Loucy (cell line): ENCODE measurements at regions not wholly inside any gene's neighbourhood (a gene's known extent, or its start where the extent isn't known, plus 50 kb on each side); places are given as distances from the start of the nearest gene placed in this dataset.

Source experiments
- H2AFZ ChIP-seq: fragments of 200-600 bp; sonication (generic); 2 replicates; pipeline ENCODE4 v1.6.0; 2016; ENCODE audit warnings: antibody characterized with exemption, mild to moderate bottlenecking, low read length, moderate library complexity
- H3F3A ChIP-seq: fragments of 200-600 bp; 2 replicates; pipeline ENCODE4 v1.6.0; 2016; ENCODE audit warnings: antibody characterized with exemption, low read depth, mild to moderate bottlenecking
- H3K27me3 ChIP-seq: fragments of 200-600 bp; sonication (generic); 2 replicates; pipeline ENCODE4 v1.6.1; 2014; ENCODE audit warnings: low read length, mild to moderate bottlenecking; ENCODE audit not compliant: insufficient read depth, poor library complexity, severe bottlenecking
- H3K36me3 ChIP-seq: fragments of 200-600 bp; sonication (generic); 2 replicates; pipeline ENCODE4 v1.6.1; 2016; ENCODE audit warnings: low read length; ENCODE audit not compliant: insufficient read depth
- H3K4me1 ChIP-seq: fragments of 200-600 bp; sonication (generic); 2 replicates; pipeline ENCODE4 v1.5.1; 2014; ENCODE audit warnings: low read length, mild to moderate bottlenecking; ENCODE audit not compliant: insufficient read depth, poor library complexity, severe bottlenecking
- H3K4me2 ChIP-seq: fragments of 200-600 bp; sonication (generic); 2 replicates; pipeline ENCODE4 v1.6.0; 2014; ENCODE audit warnings: antibody characterized with exemption, low read length, low read depth, mild to moderate bottlenecking; ENCODE audit not compliant: poor library complexity, severe bottlenecking
- H3K4me3 ChIP-seq: fragments of 200-600 bp; sonication (generic); 2 replicates; pipeline ENCODE4 v1.5.1; 2014; ENCODE audit warnings: low read length, mild to moderate bottlenecking, mixed read lengths; ENCODE audit not compliant: poor library complexity, severe bottlenecking
- H3K79me2 ChIP-seq: fragments of 200-600 bp; sonication (generic); 2 replicates; pipeline ENCODE4 v1.6.1; 2014; ENCODE audit warnings: low read length; ENCODE audit not compliant: insufficient read depth
- H3K9ac ChIP-seq: fragments of 200-600 bp; sonication (generic); 2 replicates; pipeline ENCODE4 v1.6.0; 2014; ENCODE audit warnings: mild to moderate bottlenecking, low read depth, low read length, moderate library complexity; ENCODE audit not compliant: poor library complexity, severe bottlenecking
- H3K9me2 ChIP-seq: fragments of 200-600 bp; sonication (generic); replicated peaks from 2 replicates; pipeline ENCODE4 v1.6.1; 2016; ENCODE audit warnings: low read depth, low read length, mixed read lengths
- H3K9me3 ChIP-seq: fragments of 200-600 bp; sonication (generic); 2 replicates; pipeline ENCODE4 v1.6.1; 2014; ENCODE audit warnings: mild to moderate bottlenecking, antibody characterized with exemption, low read length, low read depth; ENCODE audit not compliant: insufficient read depth
- H4K20me1 ChIP-seq: fragments of 200-600 bp; sonication (generic); 2 replicates; pipeline ENCODE4 v1.6.0; 2014; ENCODE audit warnings: antibody characterized with exemption, low read length, mild to moderate bottlenecking; ENCODE audit not compliant: insufficient read depth, poor library complexity, severe bottlenecking
- CTCF ChIP-seq: fragments of 200-600 bp; sonication (generic); conservative IDR thresholded peaks from 2 replicates; pipeline ENCODE4 v1.5.1; 2014; ENCODE audit warnings: mild to moderate bottlenecking, antibody characterized with exemption, low read length
- EZH2phosphoT487 ChIP-seq: fragments of 200-600 bp; IDR thresholded peaks from 2 replicates; pipeline ENCODE4 v1.6.1; 2018; ENCODE audit warnings: antibody characterized with exemption, mild to moderate bottlenecking, moderate library complexity, borderline replicate concordance

- no peak for TF ChIP-seq CTCF
- TF ChIP-seq EZH2phosphoT487, result no peak
- Histone ChIP-seq H3K27me3 (no peaks in the 10 kb centered on the region), H3K9me3 (no peaks in the 10 kb centered on the region), H3K9ac (no peak overlapping the region), H3K9me2 (no peaks in the 10 kb centered on the region), H4K20me1 (peaks cover 71% of the 10 kb centered on the region), H3K4me2 (no peak overlapping the region), H2AFZ (no peak overlapping the region), H3K4me3 (no peak overlapping the region), H3F3A (no peaks in the 10 kb centered on the region), H3K36me3 (peaks cover 34% of the 10 kb centered on the region; the same call in 1 of the 2 replicates), H3K4me1 (peaks cover 26% of the 10 kb centered on the region), H3K79me2 (peaks cover 99% of the 10 kb centered on the region)
Measured at GRCh38 chr17:77429369-77429968, 288.7 kb downstream of the SEC14L1 start.

DNA sequence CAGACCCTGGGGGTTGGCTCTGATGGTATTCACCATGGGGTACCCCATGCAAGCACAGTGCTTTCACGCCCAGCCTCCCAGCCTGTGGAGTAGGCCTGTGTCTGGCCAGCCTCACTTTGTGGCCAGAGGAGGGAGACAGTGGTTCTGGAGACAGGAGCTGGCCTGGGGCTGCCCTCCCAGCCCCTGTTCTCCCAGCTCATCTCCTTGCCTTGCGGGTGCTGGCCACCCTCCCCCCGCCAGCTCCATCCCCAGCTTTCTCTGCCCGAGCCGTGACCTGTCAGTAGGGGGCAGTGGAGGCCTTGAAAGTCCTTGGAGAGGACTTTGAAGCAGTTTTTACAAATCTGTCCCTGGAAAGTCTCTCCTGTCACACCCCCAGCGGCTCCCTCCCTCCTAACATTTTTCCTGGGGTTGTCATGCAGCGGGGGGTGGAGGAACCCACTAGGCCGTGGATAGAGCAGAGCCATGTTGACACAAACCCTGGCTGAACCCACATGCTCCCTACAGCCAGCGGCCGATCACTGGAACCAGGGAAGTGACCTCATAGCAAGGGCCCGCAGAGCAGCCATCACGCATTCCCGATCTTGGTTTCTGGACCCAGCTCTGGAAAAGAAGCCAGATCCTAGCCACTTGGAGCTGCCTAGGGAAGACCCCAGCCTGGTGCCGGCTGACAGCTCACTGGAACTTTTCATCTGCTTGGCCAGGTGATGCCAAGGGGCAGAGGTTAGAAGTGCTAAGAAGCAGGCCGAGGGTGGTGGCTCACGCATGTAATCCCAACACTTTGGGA is 289.4 kb downstream of the SEC14L1 start:
- Histone ChIP-seq H2AFZ (no peak overlapping the region), H4K20me1 (peaks cover 65% of the 10 kb centered on the region), H3K27me3 (no peaks in the 10 kb centered on the region), H3K79me2 (peaks cover 99% of the 10 kb centered on the region), H3K9me2 (no peaks in the 10 kb centered on the region), H3K4me2 (no peak overlapping the region), H3K9me3 (no peaks in the 10 kb centered on the region), H3K4me3 (no peak overlapping the region), H3K4me1 (peaks cover 25% of the 10 kb centered on the region), H3K9ac (no peak overlapping the region), H3K36me3 (peaks cover 40% of the 10 kb centered on the region; the same call in 1 of the 2 replicates), H3F3A (no peaks in the 10 kb centered on the region)
- TF ChIP-seq CTCF, result peak; percentile 90
- TF ChIP-seq EZH2phosphoT487, result no peak

- Histone ChIP-seq H3F3A (no peaks in the 10 kb centered on the region), H3K36me3 (peaks cover 52% of the 10 kb centered on the region; the same call in 1 of the 2 replicates), H3K27me3 (no peaks in the 10 kb centered on the region), H3K4me2 (no peak overlapping the region), H4K20me1 (peaks cover 64% of the 10 kb centered on the region), H3K4me3 (no peak overlapping the region), H3K9ac (no peak overlapping the region), H3K79me2 (peaks cover 100% of the 10 kb centered on the region), H2AFZ (no peak overlapping the region), H3K9me2 (no peaks in the 10 kb centered on the region), H3K9me3 (no peaks in the 10 kb centered on the region), H3K4me1 (peaks cover 21% of the 10 kb centered on the region)
- TF ChIP-seq CTCF, result no peak
- TF ChIP-seq EZH2phosphoT487, result no peak
Measured at GRCh38 chr17:77432034-77432661, 291.4 kb downstream of the SEC14L1 start.
